ENCODE measurements at regions not wholly inside any gene's neighbourhood (a gene's known extent, or its start where the extent isn't known, plus 50 kb on each side); places are given as distances from the start of the nearest gene placed in this dataset.

DNA sequence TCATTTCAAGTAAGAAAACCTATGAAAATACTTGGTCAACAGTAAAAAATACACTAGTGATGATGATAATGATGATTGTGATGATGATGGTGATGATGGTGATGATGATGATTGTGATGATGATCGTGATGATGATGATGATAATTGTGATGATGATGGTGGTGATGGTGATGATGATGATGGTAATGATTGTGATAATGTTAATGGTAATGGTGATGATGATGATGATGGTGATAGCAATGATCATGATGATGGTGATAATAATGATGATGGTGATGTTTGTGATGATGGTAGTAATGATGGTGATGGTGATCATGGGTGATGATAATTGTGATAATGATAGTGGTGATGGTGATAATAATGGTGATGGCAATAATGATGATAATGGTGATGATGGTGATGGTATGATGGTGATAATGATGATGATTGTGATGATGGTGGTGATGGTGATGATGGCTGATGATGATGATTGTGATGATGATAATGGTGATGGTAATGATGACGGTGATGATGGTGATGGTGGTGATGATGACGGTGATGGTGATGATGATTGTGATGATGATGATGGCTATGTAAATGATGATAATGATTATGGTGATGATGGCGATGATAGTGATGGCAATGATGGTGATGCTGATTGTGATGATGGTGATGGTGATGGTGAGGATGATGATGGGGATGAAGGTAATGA is 62.1 kb downstream of the VCX3A start:
- Histone ChIP-seq H3K36me3 (ENCODE audit: control insufficient read depth, insufficient read depth, low read length) (no peaks in the 10 kb centered on the region), H3K27ac (ENCODE audit: low read depth, low read length, severe bottlenecking) (no peak overlapping the region), H3K4me3 (ENCODE audit: extremely low read depth, insufficient read depth, low read length, poor library complexity, severe bottlenecking) (no peak overlapping the region), H3K4me1 (ENCODE audit: control insufficient read depth, insufficient read depth, low read length, poor library complexity, severe bottlenecking) (peaks cover 2% of the 10 kb centered on the region), H3K9me3 (ENCODE audit: control insufficient read depth, low read length) (no peaks in the 10 kb centered on the region)
- 87 to 88% methylated on average over 3 to 4 of the region's 4 CpGs for WGBS, 2 experiments (ENCODE audit: insufficient coverage in 2 of 2)

DNA sequence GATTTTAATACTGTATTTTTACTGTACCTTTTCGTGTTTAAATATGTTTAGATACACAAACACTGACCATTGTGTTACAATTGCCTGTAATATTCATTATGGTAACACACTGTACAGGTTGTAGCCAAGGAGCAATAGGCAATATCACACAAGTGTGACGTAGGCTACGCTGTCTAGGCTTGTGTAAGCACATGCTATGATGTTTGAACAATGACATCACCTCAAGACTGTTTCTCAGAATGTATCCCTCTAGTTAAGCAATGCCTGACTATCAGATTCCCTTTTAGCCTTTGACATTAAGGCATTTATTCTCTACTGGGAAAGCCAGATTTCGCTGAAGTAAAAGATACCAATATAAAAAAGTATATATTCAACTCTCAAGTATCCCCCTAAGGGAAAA is 66.2 kb downstream of the VCX3A start:
- Histone ChIP-seq H3K4me1 (ENCODE audit: control insufficient read depth, insufficient read depth, low read length, poor library complexity, severe bottlenecking) (peaks cover 2% of the 10 kb centered on the region), H3K4me3 (ENCODE audit: extremely low read depth, insufficient read depth, low read length, poor library complexity, severe bottlenecking) (no peak overlapping the region), H3K9me3 (ENCODE audit: control insufficient read depth, low read length) (no peaks in the 10 kb centered on the region), H3K27ac (ENCODE audit: low read depth, low read length, severe bottlenecking) (peak overlapping the region; percentile 53), H3K36me3 (ENCODE audit: control insufficient read depth, insufficient read depth, low read length) (no peaks in the 10 kb centered on the region)
- no CpG with 5 or more reads among the region's 4 CpGs for WGBS, 2 experiments (ENCODE audit: insufficient coverage in 2 of 2)

DNA sequence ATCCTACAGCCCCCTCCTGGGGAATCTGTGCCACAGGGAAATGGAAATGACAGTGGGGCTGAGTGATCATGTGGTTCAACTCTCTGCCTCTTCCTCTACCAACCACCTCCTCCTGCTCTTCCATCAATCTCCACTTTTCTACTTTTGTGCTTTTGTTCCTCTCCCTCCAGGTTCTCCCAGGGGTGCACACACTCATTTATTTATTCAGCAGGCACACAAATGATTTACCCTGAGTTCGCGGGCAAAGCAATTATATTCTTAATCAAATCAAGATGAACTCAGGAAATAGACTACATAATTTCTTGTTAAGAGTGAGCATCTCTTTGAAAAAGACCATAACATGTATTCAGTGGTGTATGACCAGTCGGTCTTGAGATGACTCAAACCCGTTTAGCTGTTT is 69.2 kb downstream of the VCX3A start:
- Histone ChIP-seq H3K9me3 (ENCODE audit: control insufficient read depth, low read length) (no peaks in the 10 kb centered on the region), H3K4me1 (ENCODE audit: control insufficient read depth, insufficient read depth, low read length, poor library complexity, severe bottlenecking) (peaks cover 10% of the 10 kb centered on the region), H3K36me3 (ENCODE audit: control insufficient read depth, insufficient read depth, low read length) (no peaks in the 10 kb centered on the region), H3K4me3 (ENCODE audit: extremely low read depth, insufficient read depth, low read length, poor library complexity, severe bottlenecking) (no peak overlapping the region), H3K27ac (ENCODE audit: low read depth, low read length, severe bottlenecking) (no peak overlapping the region)
- WGBS, 2 experiments (ENCODE audit: insufficient coverage in 2 of 2): 67% methylated on average over 1 of the region's 4 CpGs; no CpG with 5 or more reads in 1 of the 2 experiments

DNA sequence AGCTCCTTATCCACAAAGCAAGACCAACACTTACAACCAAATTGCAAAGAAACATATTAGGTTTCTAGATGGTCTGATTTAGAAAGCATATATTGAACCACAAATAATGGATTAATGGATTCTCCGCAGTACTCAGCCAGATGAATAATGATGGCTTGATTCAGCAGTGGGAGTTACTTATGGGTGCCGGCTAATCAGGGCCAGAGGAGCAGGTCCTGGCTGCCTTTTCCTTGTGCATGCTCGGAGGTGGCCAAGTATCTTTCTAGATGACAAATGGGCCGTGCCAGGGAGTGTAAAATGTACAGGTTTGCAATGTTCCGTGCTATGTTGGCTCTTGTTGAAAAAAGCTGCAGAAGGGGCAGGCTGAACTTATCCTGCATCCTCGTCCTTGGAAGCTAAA is 70.2 kb downstream of the VCX3A start:
- Histone ChIP-seq H3K4me1 (ENCODE audit: control insufficient read depth, insufficient read depth, low read length, poor library complexity, severe bottlenecking) (peaks cover 10% of the 10 kb centered on the region), H3K4me3 (ENCODE audit: extremely low read depth, insufficient read depth, low read length, poor library complexity, severe bottlenecking) (no peak overlapping the region), H3K9me3 (ENCODE audit: control insufficient read depth, low read length) (no peaks in the 10 kb centered on the region), H3K27ac (ENCODE audit: low read depth, low read length, severe bottlenecking) (no peak overlapping the region), H3K36me3 (ENCODE audit: control insufficient read depth, insufficient read depth, low read length) (no peaks in the 10 kb centered on the region)
- 93 to 95% methylated on average over 3 to 4 of the region's 6 CpGs for WGBS, 2 experiments (ENCODE audit: insufficient coverage in 2 of 2)

DNA sequence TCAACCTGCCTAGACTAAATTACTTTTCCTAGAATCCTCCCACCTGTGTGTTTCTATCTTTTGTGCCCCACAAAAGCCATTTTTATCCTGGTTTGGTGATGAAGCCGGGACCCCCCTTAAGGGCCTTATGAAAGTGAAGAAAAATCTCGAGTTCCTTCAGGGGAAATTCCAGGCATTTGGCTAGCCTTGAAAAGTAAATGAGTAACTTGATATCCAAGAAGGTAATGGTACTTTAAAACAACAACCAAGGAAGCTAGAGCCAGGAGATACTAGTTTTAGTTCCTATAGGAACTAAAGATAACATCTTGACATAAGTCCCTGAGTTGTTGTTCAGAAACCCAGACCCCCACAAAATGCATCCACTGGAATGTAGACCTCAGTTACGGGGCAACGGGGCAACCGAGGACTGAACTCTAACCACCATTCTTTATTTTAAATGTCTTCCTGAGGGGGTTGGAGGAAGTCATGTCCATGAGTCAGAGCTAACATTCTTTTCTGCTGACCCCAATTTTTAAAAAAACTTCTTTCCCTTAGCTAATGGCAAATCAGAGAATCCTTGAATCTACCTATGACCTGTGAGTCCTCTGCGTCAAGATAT is 73.9 kb downstream of the VCX3A start:
- no peaks in the 10 kb centered on the region for H3K9me3 ChIP-seq (ENCODE audit: control insufficient read depth, low read length)
- no peak overlapping the region for H3K4me3 ChIP-seq (ENCODE audit: extremely low read depth, insufficient read depth, low read length, poor library complexity, severe bottlenecking)
- H3K4me1 ChIP-seq (ENCODE audit: control insufficient read depth, insufficient read depth, low read length, poor library complexity, severe bottlenecking): peaks cover 8% of the 10 kb centered on the region
- H3K36me3 ChIP-seq (ENCODE audit: control insufficient read depth, insufficient read depth, low read length): no peaks in the 10 kb centered on the region
- WGBS, 2 experiments (ENCODE audit: insufficient coverage in 2 of 2): 100% methylated on average over 1 of the region's 6 CpGs; no CpG with 5 or more reads in 1 of the 2 experiments
- H3K27ac ChIP-seq (ENCODE audit: low read depth, low read length, severe bottlenecking): peak overlapping the region; percentile 29

DNA sequence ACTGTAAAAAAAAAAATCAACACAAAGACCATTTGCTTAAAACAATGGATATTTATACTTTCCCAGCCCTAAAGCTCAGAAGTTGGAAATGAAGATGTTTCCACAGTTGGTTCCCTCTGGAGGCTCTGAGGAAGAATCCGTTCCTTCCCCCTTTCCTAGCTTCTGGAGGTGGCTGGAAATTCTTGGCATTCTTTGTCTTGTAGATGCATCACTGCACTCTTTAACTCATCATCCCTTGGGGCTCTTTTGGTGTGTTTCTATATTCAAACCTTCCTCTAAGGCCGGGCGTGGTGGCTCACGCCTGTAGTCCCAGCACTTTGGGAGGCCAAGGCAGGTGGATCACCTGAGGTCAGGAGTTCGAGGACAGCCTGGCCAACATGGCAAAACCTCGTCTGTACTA is 78.7 kb downstream of the VCX3A start:
- Histone ChIP-seq H3K36me3 (ENCODE audit: control insufficient read depth, insufficient read depth, low read length) (no peaks in the 10 kb centered on the region), H3K9me3 (ENCODE audit: control insufficient read depth, low read length) (no peaks in the 10 kb centered on the region), H3K27ac (ENCODE audit: low read depth, low read length, severe bottlenecking) (no peak overlapping the region), H3K4me3 (ENCODE audit: extremely low read depth, insufficient read depth, low read length, poor library complexity, severe bottlenecking) (no peak overlapping the region), H3K4me1 (ENCODE audit: control insufficient read depth, insufficient read depth, low read length, poor library complexity, severe bottlenecking) (no peaks in the 10 kb centered on the region)
- WGBS, 2 experiments (ENCODE audit: insufficient coverage in 2 of 2): no CpG with 5 or more reads among the region's 6 CpGs

DNA sequence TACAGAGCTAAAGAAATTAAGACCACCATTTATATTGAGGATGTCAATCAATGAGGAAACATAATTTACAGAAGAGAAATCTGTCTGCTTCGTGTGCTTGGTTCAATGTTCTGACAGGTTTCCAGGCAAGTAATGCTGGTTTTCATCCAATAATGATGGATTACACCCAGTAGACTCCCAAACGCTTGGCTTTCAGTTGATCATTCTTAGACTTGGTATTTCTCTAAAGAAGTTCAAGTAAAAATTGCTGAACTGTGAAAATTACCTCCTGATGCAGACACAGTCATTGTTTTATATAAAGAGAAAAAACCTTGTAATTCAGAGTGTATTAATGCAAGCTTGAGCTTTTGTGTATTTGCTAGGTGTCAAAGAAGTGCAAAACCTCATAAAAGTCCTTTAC is 85.0 kb downstream of the VCX3A start:
- H3K27ac ChIP-seq (ENCODE audit: low read depth, low read length, severe bottlenecking): no peak overlapping the region
- WGBS, 2 experiments (ENCODE audit: insufficient coverage in 2 of 2): 71% methylated on average over 1 of the region's 2 CpGs; no CpG with 5 or more reads in 1 of the 2 experiments
- no peaks in the 10 kb centered on the region for H3K9me3 ChIP-seq (ENCODE audit: control insufficient read depth, low read length)
- no peaks in the 10 kb centered on the region for H3K4me1 ChIP-seq (ENCODE audit: control insufficient read depth, insufficient read depth, low read length, poor library complexity, severe bottlenecking)
- H3K36me3 ChIP-seq (ENCODE audit: control insufficient read depth, insufficient read depth, low read length): no peaks in the 10 kb centered on the region
- no peak overlapping the region for H3K4me3 ChIP-seq (ENCODE audit: extremely low read depth, insufficient read depth, low read length, poor library complexity, severe bottlenecking)

DNA sequence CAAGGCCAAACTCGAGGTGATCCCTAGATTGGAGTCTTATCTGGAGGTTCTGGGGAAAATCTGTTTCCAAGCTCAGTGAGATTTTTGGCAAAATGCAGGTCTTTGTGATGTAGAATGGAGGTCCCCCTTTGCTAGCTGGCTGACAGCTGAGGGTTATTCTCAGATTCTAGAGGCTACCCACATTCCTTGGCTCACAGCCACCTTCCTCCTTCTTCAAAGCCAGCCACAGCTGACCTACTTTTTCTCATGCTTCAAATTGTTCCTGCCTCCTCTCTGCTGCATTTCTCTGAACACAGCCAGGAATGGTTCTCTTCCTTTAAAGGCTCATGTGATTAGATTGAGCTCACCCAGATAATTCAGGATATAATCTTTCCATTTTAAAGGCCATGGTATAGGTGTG is 86.9 kb downstream of the VCX3A start:
- Histone ChIP-seq H3K4me1 (ENCODE audit: control insufficient read depth, insufficient read depth, low read length, poor library complexity, severe bottlenecking) (no peaks in the 10 kb centered on the region), H3K36me3 (ENCODE audit: control insufficient read depth, insufficient read depth, low read length) (no peaks in the 10 kb centered on the region), H3K27ac (ENCODE audit: low read depth, low read length, severe bottlenecking) (no peak overlapping the region), H3K9me3 (ENCODE audit: control insufficient read depth, low read length) (no peaks in the 10 kb centered on the region), H3K4me3 (ENCODE audit: extremely low read depth, insufficient read depth, low read length, poor library complexity, severe bottlenecking) (no peak overlapping the region)
- 80% methylated on average over 1 of the region's 1 CpG; no CpG with 5 or more reads in 1 of the 2 experiments for WGBS, 2 experiments (ENCODE audit: insufficient coverage in 2 of 2)

DNA sequence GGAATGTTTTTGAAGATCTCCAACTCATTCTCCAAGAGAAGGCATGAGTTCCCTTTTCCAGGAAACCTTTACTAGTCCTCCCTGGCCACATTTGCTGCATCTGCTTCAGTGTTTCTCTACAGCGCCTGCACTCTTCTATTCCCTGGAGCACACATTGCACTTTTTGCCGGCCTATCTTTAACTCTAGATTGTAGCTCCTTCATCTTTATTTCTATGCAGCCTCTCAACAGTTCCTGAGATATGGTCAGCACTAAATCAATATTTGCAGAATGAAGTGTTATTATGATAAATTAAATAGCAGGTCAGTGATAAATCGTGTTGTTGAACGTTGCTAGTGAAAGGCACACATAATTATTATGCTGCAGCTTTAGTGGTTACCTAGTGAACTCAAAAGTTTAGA is 88.3 kb downstream of the VCX3A start:
- H3K4me3 ChIP-seq (ENCODE audit: extremely low read depth, insufficient read depth, low read length, poor library complexity, severe bottlenecking): no peak overlapping the region
- H3K27ac ChIP-seq (ENCODE audit: low read depth, low read length, severe bottlenecking): no peak overlapping the region
- 60% methylated on average over 1 of the region's 4 CpGs; no CpG with 5 or more reads in 1 of the 2 experiments for WGBS, 2 experiments (ENCODE audit: insufficient coverage in 2 of 2)
- H3K4me1 ChIP-seq (ENCODE audit: control insufficient read depth, insufficient read depth, low read length, poor library complexity, severe bottlenecking): no peaks in the 10 kb centered on the region
- H3K9me3 ChIP-seq (ENCODE audit: control insufficient read depth, low read length): no peaks in the 10 kb centered on the region
- H3K36me3 ChIP-seq (ENCODE audit: control insufficient read depth, insufficient read depth, low read length): no peaks in the 10 kb centered on the region

DNA sequence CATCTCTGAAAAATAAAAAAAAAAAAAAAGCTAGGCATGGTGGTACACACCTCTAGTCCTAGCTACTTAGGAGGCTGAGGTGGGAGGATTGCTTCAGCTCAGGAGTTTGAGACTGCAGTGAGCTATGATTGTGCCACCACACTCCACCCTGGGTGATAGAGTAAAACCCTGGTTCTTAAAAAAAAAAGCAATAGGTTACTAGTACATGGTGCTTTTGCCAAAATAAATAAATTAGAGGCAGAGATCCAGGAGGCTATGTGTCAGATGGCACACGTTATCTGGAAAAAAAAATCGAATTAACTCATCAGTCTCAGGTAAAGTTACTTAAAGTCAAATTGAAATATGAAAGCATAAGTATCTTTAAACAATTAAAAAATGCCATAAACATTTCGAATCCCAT is 94.3 kb downstream of the VCX3A start:
- WGBS, 2 experiments (ENCODE audit: insufficient coverage in 2 of 2): no CpG with 5 or more reads among the region's 3 CpGs
- no peaks in the 10 kb centered on the region for H3K9me3 ChIP-seq (ENCODE audit: control insufficient read depth, low read length)
- no peak overlapping the region for H3K4me3 ChIP-seq (ENCODE audit: extremely low read depth, insufficient read depth, low read length, poor library complexity, severe bottlenecking)
- no peaks in the 10 kb centered on the region for H3K4me1 ChIP-seq (ENCODE audit: control insufficient read depth, insufficient read depth, low read length, poor library complexity, severe bottlenecking)
- H3K36me3 ChIP-seq (ENCODE audit: control insufficient read depth, insufficient read depth, low read length): no peaks in the 10 kb centered on the region
- no peak overlapping the region for H3K27ac ChIP-seq (ENCODE audit: low read depth, low read length, severe bottlenecking)

DNA sequence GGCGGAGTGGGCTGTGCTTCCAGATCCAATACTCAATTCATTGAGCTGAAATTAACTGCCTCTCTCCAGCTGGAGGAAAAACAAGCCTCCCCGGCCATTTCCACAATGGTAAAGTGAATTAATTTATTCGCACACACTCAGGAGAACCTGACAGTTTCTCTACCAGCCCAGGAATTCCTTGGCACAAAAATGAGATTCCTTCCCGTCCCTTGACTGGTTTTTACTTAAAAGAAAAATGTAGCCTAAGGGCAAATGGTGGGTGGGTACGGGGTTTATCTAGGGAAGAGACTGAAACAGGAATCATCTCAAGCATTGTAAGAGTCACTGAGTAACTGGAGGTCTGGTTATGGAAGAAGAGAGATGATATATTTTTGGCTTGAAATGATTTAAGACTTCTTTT is 102.7 kb downstream of the VCX3A start:
- Histone ChIP-seq H3K9me3 (ENCODE audit: control insufficient read depth, low read length) (no peaks in the 10 kb centered on the region), H3K4me1 (ENCODE audit: control insufficient read depth, insufficient read depth, low read length, poor library complexity, severe bottlenecking) (peaks cover 9% of the 10 kb centered on the region), H3K27ac (ENCODE audit: low read depth, low read length, severe bottlenecking) (no peak overlapping the region), H3K4me3 (ENCODE audit: extremely low read depth, insufficient read depth, low read length, poor library complexity, severe bottlenecking) (no peak overlapping the region), H3K36me3 (ENCODE audit: control insufficient read depth, insufficient read depth, low read length) (no peaks in the 10 kb centered on the region)
- WGBS, 2 experiments (ENCODE audit: insufficient coverage in 2 of 2): 100% methylated on average over 1 to 2 of the region's 5 CpGs
